Urinary bladder (tissue), 3 donors: ENCODE measurements at regions not wholly inside any gene's neighbourhood (a gene's known extent, or its start where the extent isn't known, plus 50 kb on each side); places are given as distances from the start of the nearest gene placed in this dataset.

Experiments used
- DNase-seq: peaks from one replicate; pipeline ENCODE4 v3.0.0-alpha.2; 2015; ENCODE audit errors: extremely low spot score
- H3K27ac ChIP-seq: one replicate; pipeline ENCODE4 v1.5.1; 2013; ENCODE audit warnings: low read depth, mild to moderate bottlenecking, moderate library complexity
- H3K36me3 ChIP-seq: one replicate; pipeline ENCODE4 v1.6.1; 2013; ENCODE audit warnings: mild to moderate bottlenecking, moderate library complexity; ENCODE audit not compliant: insufficient read depth
- H3K4me1 ChIP-seq: one replicate; pipeline ENCODE4 v1.6.1; 2013; ENCODE audit warnings: mild to moderate bottlenecking, moderate library complexity; ENCODE audit not compliant: insufficient read depth
- H3K4me3 ChIP-seq: one replicate; pipeline ENCODE4 v1.5.1; 2013; ENCODE audit warnings: low read depth, low read length
- WGBS: extraction: QIAGEN DNeasy Blood & Tissue Kit; methylation state at CpG from one replicate; pipeline ENCODE4 v1.1.7; 2013; 5-methylcytosine and 5-hydroxymethylcytosine counted together
- donor health status: healthy with polysubstance abuse.
- donor health status: healthy.

- no peak overlapping the region for H3K27ac ChIP-seq
- WGBS = 71% methylated on average over 6 of the region's 6 CpGs
- no peaks in the 10 kb centered on the region for H3K4me1 ChIP-seq
- H3K4me3 ChIP-seq = no peak overlapping the region
- no peak for DNase-seq
- H3K36me3 ChIP-seq = no peaks in the 10 kb centered on the region
These were observed 347.2 kb upstream of the ANXA10 start for GRCh38 chr4:167745024-167745687.

- no peak for DNase-seq
- 85% methylated on average over 2 of the region's 2 CpGs for WGBS
- H3K36me3 ChIP-seq = no peaks in the 10 kb centered on the region
- no peak overlapping the region for H3K27ac ChIP-seq
- H3K4me3 ChIP-seq = no peak overlapping the region
- H3K4me1 ChIP-seq = no peaks in the 10 kb centered on the region
These were observed 325.1 kb upstream of the ANXA10 start for GRCh38 chr4:167767281-167767680.

GRCh38 chr4:167774646-167775045 is 317.7 kb upstream of the ANXA10 start:
- no peak for DNase-seq
- no peak overlapping the region for H3K27ac ChIP-seq
- H3K4me1 ChIP-seq = no peaks in the 10 kb centered on the region
- peaks cover 1% of the 10 kb centered on the region for H3K36me3 ChIP-seq
- no peak overlapping the region for H3K4me3 ChIP-seq

- H3K4me3 ChIP-seq = no peak overlapping the region
- WGBS = 79% methylated on average over 3 of the region's 3 CpGs
- no peak for DNase-seq
- H3K4me1 ChIP-seq = no peaks in the 10 kb centered on the region
- peaks cover 1% of the 10 kb centered on the region for H3K36me3 ChIP-seq
- no peak overlapping the region for H3K27ac ChIP-seq
These were observed 317.0 kb upstream of the ANXA10 start for GRCh38 chr4:167775375-167775774.

- Histone ChIP-seq H3K4me3 (no peak overlapping the region), H3K4me1 (no peaks in the 10 kb centered on the region), H3K36me3 (no peaks in the 10 kb centered on the region), H3K27ac (no peak overlapping the region)
- WGBS = 72% methylated on average over 5 of the region's 5 CpGs
- DNase-seq = no peak
These were observed 313.1 kb upstream of the ANXA10 start for GRCh38 chr4:167779280-167779679.

- no peak for DNase-seq
- 62% methylated on average over 5 of the region's 5 CpGs for WGBS
- no peak overlapping the region for H3K4me3 ChIP-seq
- no peak overlapping the region for H3K27ac ChIP-seq
- H3K4me1 ChIP-seq = no peaks in the 10 kb centered on the region
- H3K36me3 ChIP-seq = no peaks in the 10 kb centered on the region
These were observed 312.5 kb upstream of the ANXA10 start for GRCh38 chr4:167779864-167780263.

- Histone ChIP-seq H3K36me3 (no peaks in the 10 kb centered on the region), H3K4me1 (no peaks in the 10 kb centered on the region), H3K27ac (no peak overlapping the region), H3K4me3 (no peak overlapping the region)
- WGBS = 40% methylated on average over 2 of the region's 2 CpGs
- no peak for DNase-seq
These were observed 307.5 kb upstream of the ANXA10 start for GRCh38 chr4:167784826-167785225.

- 49% methylated on average over 1 of the region's 1 CpG for WGBS
- no peak overlapping the region for H3K27ac ChIP-seq
- no peak for DNase-seq
- H3K4me3 ChIP-seq = no peak overlapping the region
- H3K4me1 ChIP-seq = no peaks in the 10 kb centered on the region
- no peaks in the 10 kb centered on the region for H3K36me3 ChIP-seq
These were observed 306.8 kb upstream of the ANXA10 start for GRCh38 chr4:167785523-167785922.

- 95% methylated on average over 3 of the region's 3 CpGs for WGBS
- no peak for DNase-seq
- H3K4me3 ChIP-seq = no peak overlapping the region
- H3K4me1 ChIP-seq = no peaks in the 10 kb centered on the region
- H3K27ac ChIP-seq = no peak overlapping the region
- no peaks in the 10 kb centered on the region for H3K36me3 ChIP-seq
These were observed 305.8 kb upstream of the ANXA10 start for GRCh38 chr4:167786504-167786903.

GRCh38 chr4:167787231-167787630 is 305.1 kb upstream of the ANXA10 start:
- H3K36me3 ChIP-seq = no peaks in the 10 kb centered on the region
- no peak overlapping the region for H3K4me3 ChIP-seq
- DNase-seq = no peak
- H3K27ac ChIP-seq = no peak overlapping the region
- no peaks in the 10 kb centered on the region for H3K4me1 ChIP-seq
- 91% methylated on average over 1 of the region's 1 CpG for WGBS

- no peaks in the 10 kb centered on the region for H3K36me3 ChIP-seq
- no peak overlapping the region for H3K4me3 ChIP-seq
- H3K27ac ChIP-seq = no peak overlapping the region
- WGBS = 92% methylated on average over 3 of the region's 3 CpGs
- no peak for DNase-seq
- no peaks in the 10 kb centered on the region for H3K4me1 ChIP-seq
These were observed 289.7 kb upstream of the ANXA10 start for GRCh38 chr4:167802463-167803212.

- no peak for DNase-seq
- WGBS = 49% methylated on average over 1 of the region's 1 CpG
- Histone ChIP-seq H3K27ac (no peak overlapping the region), H3K4me1 (no peaks in the 10 kb centered on the region), H3K4me3 (no peak overlapping the region), H3K36me3 (no peaks in the 10 kb centered on the region)
These were observed 280.4 kb upstream of the ANXA10 start for GRCh38 chr4:167811958-167812357.

- Histone ChIP-seq H3K36me3 (no peaks in the 10 kb centered on the region), H3K4me3 (no peak overlapping the region), H3K27ac (no peak overlapping the region), H3K4me1 (no peaks in the 10 kb centered on the region)
- DNase-seq = no peak
- 69% methylated on average over 2 of the region's 2 CpGs for WGBS
These were observed 266.1 kb upstream of the ANXA10 start for GRCh38 chr4:167826281-167826680.

- Histone ChIP-seq H3K4me1 (no peaks in the 10 kb centered on the region), H3K27ac (no peak overlapping the region)
- no peak for DNase-seq
These were observed 260.5 kb upstream of the ANXA10 start for GRCh38 chr4:167831855-167832254.

More at GRCh38 chr4:167831855-167832254, 260.5 kb upstream of the ANXA10 start:
- H3K36me3 ChIP-seq = no peaks in the 10 kb centered on the region
- H3K4me3 ChIP-seq = no peak overlapping the region
